HCT116 (cell line): ENCODE measurements at regions not wholly inside any gene's neighbourhood (a gene's known extent, or its start where the extent isn't known, plus 50 kb on each side); places are given as distances from the start of the nearest gene placed in this dataset.

Experiments used
- ATAC-seq: fragments of 200-7000 bp; cut with Tn5 transposase; 2 replicates; pipeline ENCODE4 v1.9.1; 2020; ENCODE audit warnings: mild to moderate bottlenecking, moderate library complexity
- BruUV-seq: library from RNA; stranded (reverse); fragments of 400-500 nt; replicated peaks from 2 replicates; lab custom pipeline; 2021; lab: Mats Ljungman, UMichigan
- CTCF ChIA-PET: fragments of 300-600 bp; sonication (Branson Sonifier 250); formaldehyde crosslinking; loops from one replicate; lab custom pipeline; 2021; ENCODE audit warnings: antibody characterized with exemption; lab: Charles Lee
- POLR2A ChIA-PET: fragments of 300-600, 350-600 bp; sonication (Branson Sonifier 250); formaldehyde crosslinking; loops from one replicate; lab custom pipeline; 2021; ENCODE audit warnings: antibody characterized with exemption; lab: Charles Lee
- RAD21 ChIA-PET, 2 experiments: fragments of 300-600 bp; sonication (Branson Sonifier 250); formaldehyde crosslinking; loops; one replicate each; lab custom pipeline; 2023; ENCODE audit warnings: low total read pairs in 2 of 2; ENCODE audit not compliant: uncharacterized antibody in 2 of 2, unreplicated experiment in 2 of 2, low non-redundant PET in 1 of 2; lab: Charles Lee
- DNase-seq: peaks from one replicate; pipeline ENCODE4 v3.0.0-alpha.2; 2010; ENCODE audit warnings: low read depth, low spot score
- H2AFZ ChIP-seq: fragments of 200-600 bp; shearing (Covaris generic), sonication (generic); 2 replicates; pipeline ENCODE4 v1.6.1; 2017; ENCODE audit warnings: low read depth, mixed run types, mixed read lengths, antibody characterized with exemption, low read length; ENCODE audit not compliant: poor library complexity, severe bottlenecking
- H3K27ac ChIP-seq: 2 replicates; pipeline ENCODE4 v1.5.1; 2012; ENCODE audit warnings: low read depth, low read length
- H3K27me3 ChIP-seq: fragments of 200-600 bp; sonication (generic); 2 replicates; pipeline ENCODE4 v1.6.1; 2016; ENCODE audit warnings: mixed run types, low read length, mixed read lengths; ENCODE audit not compliant: insufficient read depth
- H3K36me3 ChIP-seq, 2 experiments: fragments of 200-500 bp in 1 of 2; fragments of 200-600 bp in 1 of 2; sonication (Bioruptor generic) in 1 of 2; sonication (generic) in 1 of 2; 2 replicates each; pipeline versions ENCODE4 v1.5.1 to v1.6.1; 2014 to 2016; ENCODE audit warnings: low read length in 2 of 2, inconsistent platforms in 1 of 2, mixed read lengths in 1 of 2, mixed run types in 1 of 2; ENCODE audit not compliant: insufficient read depth in 2 of 2, control insufficient read depth in 1 of 2
- H3K4me1 ChIP-seq, 2 experiments: fragments of 200-600 bp in 1 of 2; sonication (generic) in 1 of 2; 2 replicates each; pipeline versions ENCODE4 v1.5.1 to v1.6.1; 2012 to 2017; ENCODE audit warnings: low read length in 2 of 2, inconsistent platforms in 1 of 2, mild to moderate bottlenecking in 1 of 2, mixed read lengths in 1 of 2, mixed run types in 1 of 2, moderate library complexity in 1 of 2; ENCODE audit not compliant: insufficient read depth in 2 of 2, control insufficient read depth in 1 of 2
- H3K4me2 ChIP-seq: fragments of 200-600 bp; sonication (generic); 2 replicates; pipeline ENCODE4 v1.6.1; 2017; ENCODE audit warnings: mixed run types, low read length, mixed read lengths
- H3K4me3 ChIP-seq, 2 experiments: fragments of 200-600 bp in 1 of 2; sonication (generic) in 1 of 2; replicated peaks in 1 of 2; 2 replicates each; pipeline ENCODE4 v1.5.1; 2011 to 2016; ENCODE audit warnings: low read length in 2 of 2, control low read depth in 1 of 2, low read depth in 1 of 2, mild to moderate bottlenecking in 1 of 2, mixed read lengths in 1 of 2, mixed run types in 1 of 2
- H3K79me2 ChIP-seq: fragments of 200-600 bp; sonication (generic); 2 replicates; pipeline ENCODE4 v1.6.1; 2017; ENCODE audit warnings: mild to moderate bottlenecking, mixed run types, low read length, moderate library complexity, mixed read lengths; ENCODE audit not compliant: insufficient read depth
- H3K9ac ChIP-seq: fragments of 200-600 bp; sonication (generic); 2 replicates; pipeline ENCODE4 v1.6.1; 2016; ENCODE audit warnings: low read length, mixed read lengths
- H3K9me2 ChIP-seq: fragments of 200-600 bp; sonication (generic), shearing (Covaris generic); 2 replicates; pipeline ENCODE4 v1.6.1; 2017; ENCODE audit warnings: mixed run types, mild to moderate bottlenecking, moderate library complexity; ENCODE audit not compliant: insufficient read depth
- H3K9me3 ChIP-seq, 2 experiments: fragments of 200-500 bp in 1 of 2; fragments of 200-600 bp in 1 of 2; sonication (Bioruptor generic) in 1 of 2; sonication (generic) in 1 of 2; 2 replicates each; pipeline ENCODE4 v1.6.1; 2014 to 2017; ENCODE audit warnings: low read length in 2 of 2, mixed read lengths in 2 of 2, inconsistent platforms in 1 of 2, low read depth in 1 of 2, mild to moderate bottlenecking in 1 of 2, mixed run types in 1 of 2, moderate library complexity in 1 of 2; ENCODE audit not compliant: control insufficient read depth in 1 of 2, insufficient read depth in 1 of 2
- H4K20me1 ChIP-seq: fragments of 200-600 bp; sonication (generic), shearing (Covaris generic); 2 replicates; pipeline ENCODE4 v1.6.1; 2017; ENCODE audit warnings: mixed run types, mild to moderate bottlenecking, moderate library complexity; ENCODE audit not compliant: insufficient read depth
- CEBPB ChIP-seq: IDR thresholded peaks from 2 replicates; pipeline ENCODE4 v1.6.1; 2012; ENCODE audit warnings: low read depth
- CTCF ChIP-seq, 3 experiments: fragments of 200-600 bp in 1 of 3; sonication (generic) in 1 of 3; IDR thresholded peaks in 2 of 3; conservative IDR thresholded peaks in 1 of 3; 2 replicates each; pipeline ENCODE4 v1.5.1; 2012 to 2017; ENCODE audit warnings: low read depth in 2 of 3, low read length in 2 of 3, antibody characterized with exemption in 1 of 3, borderline replicate concordance in 1 of 3, control low read depth in 1 of 3, mild to moderate bottlenecking in 1 of 3, mixed read lengths in 1 of 3, mixed run types in 1 of 3, moderate library complexity in 1 of 3; ENCODE audit not compliant: insufficient read depth in 1 of 3
- EZH2phosphoT487 ChIP-seq: fragments of 200-600 bp; IDR thresholded peaks from 2 replicates; pipeline ENCODE4 v1.6.1; 2018; ENCODE audit warnings: antibody characterized with exemption, borderline replicate concordance
- FOSL1 ChIP-seq: IDR thresholded peaks from 2 replicates; pipeline ENCODE4 v1.6.1; 2012; ENCODE audit warnings: low read depth
- SRF ChIP-seq: IDR thresholded peaks from 2 replicates; pipeline ENCODE4 v1.6.1; 2012; ENCODE audit warnings: low read depth
- ZBTB33 ChIP-seq: IDR thresholded peaks from 2 replicates; pipeline ENCODE4 v1.6.1; 2011; ENCODE audit warnings: mild to moderate bottlenecking, low read length, moderate library complexity; ENCODE audit not compliant: insufficient replicate concordance; ENCODE audit errors: extremely low read depth
- ZNF274 ChIP-seq: fragments of 200-500 bp; sonication (Bioruptor generic); IDR thresholded peaks from 2 replicates; pipeline ENCODE4 v1.6.1; 2014; ENCODE audit warnings: mild to moderate bottlenecking, low read depth, low read length, inconsistent platforms
- intact Hi-C: fragments of 100-400 bp; cut with micrococcal nuclease; formaldehyde crosslinking; loops from 2 replicates; pipeline ENCODE4 v1.10.0; 2022

GRCh38 chr11:23780231-23780630 is 716.6 kb upstream of the LUZP2 start:
- ChIA-PET CTCF (no interaction called here), POLR2A (no interaction called here), RAD21 (no interaction called here)
- DNase-seq (no peak), ATAC-seq (no peak)
- no peaks in the 10 kb centered on the region for H3K4me1 ChIP-seq
- no peak overlapping the region for H3K27ac ChIP-seq
- no peaks in the 10 kb centered on the region for H3K27me3 ChIP-seq
- no peak overlapping the region for H2AFZ ChIP-seq
- BruUV-seq = no TSS peak
- peaks cover 4 to 12% of the 10 kb centered on the region in 2 experiments; a peak in 2 of 4 replicates for H3K9me3 ChIP-seq
- H3K36me3 ChIP-seq = no peaks in the 10 kb centered on the region
- no peaks in the 10 kb centered on the region for H3K9me2 ChIP-seq
- no peaks in the 10 kb centered on the region for H3K79me2 ChIP-seq
- intact Hi-C loops = no loop called here
- TF ChIP-seq FOSL1 (no peak), SRF (no peak), ZBTB33 (no peak), CEBPB (no peak), ZNF274 (no peak)
- H3K4me3 ChIP-seq = no peak overlapping the region
- H3K9ac ChIP-seq = no peak overlapping the region
- H4K20me1 ChIP-seq = no peaks in the 10 kb centered on the region
- no peak overlapping the region for H3K4me2 ChIP-seq

- Histone ChIP-seq H2AFZ (no peak overlapping the region), H3K27ac (no peak overlapping the region), H4K20me1 (no peaks in the 10 kb centered on the region), H3K4me1 (no peaks in the 10 kb centered on the region), H3K36me3 (no peaks in the 10 kb centered on the region), H3K79me2 (no peaks in the 10 kb centered on the region), H3K9ac (no peak overlapping the region), H3K4me2 (no peak overlapping the region), H3K9me2 (no peaks in the 10 kb centered on the region), H3K27me3 (no peaks in the 10 kb centered on the region), H3K4me3 (no peak overlapping the region), H3K9me3 (peaks cover 8 to 12% of the 10 kb centered on the region in 2 experiments; a peak in 2 of 4 replicates)
- intact Hi-C loops = no loop called here
- BruUV-seq = no TSS peak
- no peak for ATAC-seq
- POLR2A ChIA-PET = no interaction called here
- RAD21 ChIA-PET = no interaction called here
- DNase-seq = no peak
- CTCF ChIA-PET = no interaction called here
- TF ChIP-seq ZBTB33 = no peak
- TF ChIP-seq EZH2phosphoT487 = no peak
- TF ChIP-seq CTCF (IDR thresholded peaks at IDR 0.05 in 2 of 3, conservative IDR thresholded peaks at IDR 0.05 in 1 of 3; ENCODE audit: borderline replicate concordance in 1 of 3, insufficient read depth in 1 of 3, low read depth in 2 of 3, low read length in 2 of 3) = no peak
- TF ChIP-seq SRF = no peak
Measured at GRCh38 chr11:23781803-23782560, 714.9 kb upstream of the LUZP2 start.
